Left ventricle myocardium inferior (tissue), 1 donor: ENCODE measurements at regions not wholly inside any gene's neighbourhood (a gene's known extent, or its start where the extent isn't known, plus 50 kb on each side); places are given as distances from the start of the nearest gene placed in this dataset.

Experiments used
- DNase-seq: peaks from one replicate; pipeline ENCODE4 v3.0.0-alpha.2; 2020
- H3K27ac ChIP-seq: fragments of 200-600 bp; replicated peaks from 2 replicates; pipeline ENCODE4 v1.8.0; 2021
- H3K27me3 ChIP-seq: fragments of 200-600 bp; 2 replicates; pipeline ENCODE4 v1.8.0; 2021; ENCODE audit warnings: low read depth
- H3K36me3 ChIP-seq: fragments of 200-600 bp; 2 replicates; pipeline ENCODE4 v1.8.0; 2021
- H3K4me1 ChIP-seq: fragments of 200-600 bp; 2 replicates; pipeline ENCODE4 v1.8.0; 2021
- H3K4me3 ChIP-seq: fragments of 200-600 bp; 2 replicates; pipeline ENCODE4 v1.8.0; 2021; ENCODE audit warnings: mild to moderate bottlenecking, moderate library complexity
- H3K9me3 ChIP-seq: fragments of 200-600 bp; replicated peaks from 2 replicates; pipeline ENCODE4 v1.8.0; 2021
- CTCF ChIP-seq: fragments of 200-600 bp; IDR thresholded peaks from 2 replicates; pipeline ENCODE4 v1.8.0; 2021; ENCODE audit warnings: antibody characterized with exemption, mild to moderate bottlenecking, borderline replicate concordance
- intact Hi-C: fragments of 100-400 bp; cut with micrococcal nuclease; formaldehyde crosslinking; loops from one replicate; pipeline ENCODE4 v1.11.0; 2022
- donor health status: DM: no; HTN: yes; CAD: no; lungs with severe emphysema.

GRCh38 chr9:88278036-88278435, 110.2 kb upstream of the SPIN1 start:
- no peak for DNase-seq
- no peaks in the 10 kb centered on the region for H3K9me3 ChIP-seq
- H3K4me3 ChIP-seq: no peak overlapping the region
- H3K27ac ChIP-seq: no peak overlapping the region
- no peaks in the 10 kb centered on the region for H3K4me1 ChIP-seq
- TF ChIP-seq CTCF: no peak
- intact Hi-C loops: no loop called here
- peaks cover 4% of the 10 kb centered on the region for H3K27me3 ChIP-seq
- H3K36me3 ChIP-seq: no peaks in the 10 kb centered on the region

- Histone ChIP-seq H3K27me3 (peaks cover 4% of the 10 kb centered on the region), H3K4me3 (no peak overlapping the region), H3K4me1 (no peaks in the 10 kb centered on the region), H3K9me3 (no peaks in the 10 kb centered on the region), H3K27ac (no peak overlapping the region), H3K36me3 (no peaks in the 10 kb centered on the region)
- DNase-seq: no peak
- TF ChIP-seq CTCF: no peak
- intact Hi-C loops: no loop called here
Measured at GRCh38 chr9:88274078-88274477, 114.2 kb upstream of the SPIN1 start.

GRCh38 chr9:88272986-88273385, 115.3 kb upstream of the SPIN1 start:
- Histone ChIP-seq H3K27me3 (peaks cover 4% of the 10 kb centered on the region), H3K4me3 (no peak overlapping the region), H3K36me3 (no peaks in the 10 kb centered on the region), H3K4me1 (no peaks in the 10 kb centered on the region), H3K27ac (no peak overlapping the region), H3K9me3 (no peaks in the 10 kb centered on the region)
- TF ChIP-seq CTCF: no peak
- DNase-seq: no peak
- intact Hi-C loops: no loop called here

GRCh38 chr9:88270413-88270812, 117.8 kb upstream of the SPIN1 start:
- Histone ChIP-seq H3K27me3 (no peaks in the 10 kb centered on the region), H3K4me3 (no peak overlapping the region), H3K27ac (no peak overlapping the region), H3K9me3 (no peaks in the 10 kb centered on the region), H3K4me1 (no peaks in the 10 kb centered on the region), H3K36me3 (no peaks in the 10 kb centered on the region)
- no peak for TF ChIP-seq CTCF
- intact Hi-C loops: no loop called here
- DNase-seq: no peak

- H3K27me3 ChIP-seq: no peaks in the 10 kb centered on the region
- DNase-seq: no peak
- no peak overlapping the region for H3K4me3 ChIP-seq
- no peaks in the 10 kb centered on the region for H3K9me3 ChIP-seq
- H3K27ac ChIP-seq: no peak overlapping the region
- intact Hi-C loops: no loop called here
- no peaks in the 10 kb centered on the region for H3K36me3 ChIP-seq
- no peak for TF ChIP-seq CTCF
- H3K4me1 ChIP-seq: no peaks in the 10 kb centered on the region
Measured at GRCh38 chr9:88268886-88269285, 119.4 kb upstream of the SPIN1 start.

- H3K4me3 ChIP-seq: no peak overlapping the region
- H3K4me1 ChIP-seq: no peaks in the 10 kb centered on the region
- no peaks in the 10 kb centered on the region for H3K27me3 ChIP-seq
- no peaks in the 10 kb centered on the region for H3K9me3 ChIP-seq
- no peak for DNase-seq
- no peak for TF ChIP-seq CTCF
- intact Hi-C loops: no loop called here
- no peak overlapping the region for H3K27ac ChIP-seq
- no peaks in the 10 kb centered on the region for H3K36me3 ChIP-seq
Measured at GRCh38 chr9:88267283-88267682, 121.0 kb upstream of the SPIN1 start.
